Activated T-helper 9 cell treated with anti-CD3 and anti-CD28 coated beads, Interleukin-2, amount 50 U/mL, for 16 hours (primary cell): ENCODE measurements at regions not wholly inside any gene's neighbourhood (a gene's known extent, or its start where the extent isn't known, plus 50 kb on each side); places are given as distances from the start of the nearest gene placed in this dataset.
"Not testable (repeated sequence)": the region's sequence is repeated elsewhere in the genome, so short reads cannot be mapped to it uniquely, and the experiment has no call there.

Experiments
- DNase-seq: peaks from one replicate; pipeline ENCODE4 v3.0.0-alpha.2; 2020; ENCODE audit warnings: low read depth

GRCh38 chr6:104506429-104506828 is 353.3 kb downstream of the HACE1 start:
- DNase-seq, result no peak

DNA sequence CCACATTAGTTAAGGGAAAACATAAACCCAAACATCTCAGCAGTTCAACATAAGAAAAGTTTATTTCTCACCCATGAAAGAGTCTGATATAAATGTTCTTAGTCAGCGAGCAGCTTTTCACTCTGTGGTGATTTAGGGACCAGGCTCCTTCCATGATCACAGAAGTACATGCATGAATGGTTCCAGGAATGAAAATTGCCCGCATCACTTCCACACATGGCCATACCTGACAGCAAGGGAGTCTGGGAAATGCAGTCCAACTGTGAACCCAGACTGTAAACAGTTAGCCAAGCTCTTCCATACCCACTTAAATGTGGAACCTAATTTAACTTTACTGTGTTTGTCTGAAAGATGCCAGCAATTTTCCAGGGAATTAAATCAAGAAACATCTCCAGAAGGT is 353.9 kb downstream of the HACE1 start:
- DNase-seq, result no peak

GRCh38 chr6:104500265-104500664 is 359.5 kb downstream of the HACE1 start:
- no peak for DNase-seq

GRCh38 chr6:104486035-104486434 is 373.7 kb downstream of the HACE1 start:
- DNase-seq, result no peak

DNA sequence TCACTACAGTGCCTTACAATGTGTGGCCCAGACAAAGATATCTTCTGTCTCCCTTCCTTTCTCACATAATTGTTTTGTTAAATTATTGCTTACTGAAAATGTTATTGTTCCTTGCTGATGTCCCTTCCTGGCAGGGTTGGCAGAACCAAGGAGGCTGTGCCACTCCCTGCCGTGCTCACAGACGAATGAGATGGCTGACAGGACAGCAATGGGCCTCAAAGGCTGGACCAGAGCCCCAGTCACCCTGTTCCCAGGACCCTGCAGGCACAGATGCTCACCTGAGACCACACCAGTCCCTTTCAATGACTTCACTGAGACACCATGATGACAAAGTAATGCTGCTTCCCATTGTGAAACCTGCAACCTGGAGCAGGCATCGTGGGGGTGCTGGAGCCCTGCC is 375.1 kb downstream of the HACE1 start:
- no peak for DNase-seq

DNA sequence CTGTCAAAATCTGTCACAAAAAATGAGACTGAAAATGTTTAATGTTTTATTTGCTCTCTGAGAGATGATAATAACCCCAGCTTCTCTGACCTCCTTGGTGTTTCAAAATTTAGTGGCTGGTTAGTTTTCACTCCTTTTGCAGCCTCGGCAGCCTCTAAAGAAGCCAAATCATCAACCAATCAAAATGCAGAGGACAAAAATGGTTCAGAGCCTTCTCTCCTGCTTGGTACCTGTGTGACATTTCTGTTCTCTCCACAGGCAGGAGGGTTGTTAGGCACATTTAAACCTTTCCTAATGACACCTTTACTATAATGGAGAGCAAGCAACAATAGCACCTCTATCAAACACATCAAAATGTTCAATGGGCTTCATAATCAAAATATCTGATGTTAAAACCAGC is 375.5 kb downstream of the HACE1 start:
- DNase-seq, result no peak

GRCh38 chr6:104483225-104483834 is 376.4 kb downstream of the HACE1 start:
- DNase-seq, result no peak

GRCh38 chr6:104477569-104477968 is 382.1 kb downstream of the HACE1 start:
- DNase-seq, result no peak

DNA sequence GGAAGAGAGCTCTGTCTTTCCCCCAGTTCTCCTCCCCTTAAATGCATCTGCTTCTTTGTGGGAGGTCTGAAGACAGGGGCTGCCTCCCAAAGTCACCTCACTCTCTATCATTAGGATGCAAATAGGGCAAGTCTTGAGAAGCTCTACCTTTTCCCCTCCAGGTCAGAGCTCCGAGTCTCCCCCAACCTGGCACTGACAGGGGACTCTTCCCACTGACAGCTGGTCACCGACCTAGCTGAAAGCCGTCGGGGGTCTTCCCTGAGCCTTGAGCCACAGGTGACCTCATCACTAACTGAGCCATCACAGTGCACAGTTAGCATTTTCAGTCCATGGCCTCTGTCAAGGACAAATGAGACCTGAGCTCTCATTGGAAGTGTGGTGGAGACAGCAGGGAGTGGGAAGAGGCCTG is 386.7 kb downstream of the HACE1 start:
- no peak for DNase-seq

DNA sequence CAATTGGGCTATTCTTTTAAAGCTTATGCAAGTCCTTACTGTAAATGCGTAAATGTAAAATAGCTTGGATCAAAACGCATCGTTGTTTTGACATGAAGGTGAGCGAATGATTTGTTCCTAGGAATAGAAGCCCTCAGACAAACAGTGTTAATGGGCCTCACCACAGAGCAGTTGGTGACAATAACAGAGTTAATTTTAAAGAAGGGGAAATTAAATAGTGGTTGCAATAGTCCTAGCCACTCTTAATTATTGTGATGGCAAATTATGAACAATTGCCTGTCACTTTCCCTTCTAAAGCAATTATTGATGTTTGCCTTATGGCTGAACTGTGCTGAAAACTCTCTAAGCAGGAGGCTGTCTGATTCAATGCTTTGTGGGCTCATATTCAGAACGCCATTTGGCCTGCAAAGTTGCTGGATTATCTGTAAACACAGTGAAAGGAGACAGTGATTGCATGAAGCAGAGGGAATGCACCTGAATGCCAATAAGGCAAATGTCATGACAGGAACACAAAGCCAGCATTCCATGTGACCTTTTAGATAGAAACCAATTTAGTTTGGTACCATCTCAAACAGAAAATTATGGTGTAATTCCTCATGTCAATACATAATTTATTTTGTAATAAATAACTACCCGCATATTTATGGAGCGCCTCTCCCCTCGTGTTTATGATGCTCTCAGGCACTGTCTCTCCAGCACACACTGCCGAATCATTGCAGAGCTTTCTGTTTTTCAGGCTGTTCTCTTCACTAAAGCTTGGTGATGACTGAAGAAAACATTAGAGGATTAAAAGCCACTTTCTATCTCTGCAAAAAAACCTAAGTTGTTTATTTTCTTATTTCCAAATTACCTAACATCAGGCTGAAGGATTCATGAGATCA is 387.5 kb downstream of the HACE1 start:
- no peak for DNase-seq

- no peak for DNase-seq
Observed at GRCh38 chr6:104466306-104466705, 393.4 kb downstream of the HACE1 start.

GRCh38 chr6:104462811-104463599 is 396.7 kb downstream of the HACE1 start:
- DNase-seq, result no peak

DNA sequence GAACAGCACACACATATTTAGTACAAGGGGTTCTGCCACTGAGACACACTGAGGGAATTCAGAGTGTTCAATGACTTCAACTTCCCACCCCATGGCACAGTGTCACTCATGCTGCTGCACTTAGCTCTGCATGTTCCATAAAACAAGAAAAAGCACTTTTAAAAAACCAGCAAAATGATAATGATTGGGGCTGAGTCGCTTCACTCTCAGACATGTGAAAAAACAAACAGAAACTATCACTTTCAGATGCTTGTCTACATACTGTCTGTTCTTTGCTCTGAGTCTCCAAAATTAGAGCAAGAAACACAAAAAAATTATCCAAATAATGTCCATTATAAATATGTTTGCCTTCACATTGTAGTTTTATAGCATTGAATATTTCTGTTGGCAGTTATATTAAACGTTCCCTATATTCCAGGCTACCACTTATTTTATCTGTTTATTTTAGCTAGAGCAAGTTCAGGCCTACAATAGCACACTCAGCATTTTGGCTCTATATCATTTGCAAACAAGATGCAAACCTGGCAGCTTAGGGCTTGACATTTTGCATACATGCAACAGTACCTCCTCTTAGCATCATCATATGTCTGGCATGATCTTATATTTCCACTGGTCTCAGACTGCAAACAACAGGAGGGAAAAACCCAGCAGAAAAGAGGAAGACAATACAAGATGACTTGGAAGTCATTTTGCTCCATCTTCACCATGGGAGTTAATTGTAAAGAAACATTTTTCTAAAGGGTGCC is 398.8 kb downstream of the HACE1 start:
- no peak for DNase-seq

DNA sequence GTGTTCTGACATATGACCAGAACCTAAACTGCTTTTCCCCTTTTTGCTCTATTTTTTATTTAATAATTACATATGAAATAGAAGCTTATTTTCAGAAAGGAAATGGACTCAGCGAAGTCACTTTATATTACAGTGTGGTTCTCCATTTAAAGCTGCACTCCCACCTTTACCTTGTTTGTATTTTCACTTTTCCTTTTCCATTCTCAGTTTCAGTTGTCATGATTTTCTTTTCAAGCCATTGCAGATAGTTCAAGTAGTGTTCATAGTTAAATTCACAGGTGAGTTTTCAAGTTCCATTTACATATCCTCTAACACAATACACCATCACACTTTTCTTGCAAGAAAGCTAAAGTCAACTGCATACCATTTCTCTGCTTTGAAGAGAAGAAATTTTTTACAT is 400.2 kb downstream of the HACE1 start:
- no peak for DNase-seq

DNA sequence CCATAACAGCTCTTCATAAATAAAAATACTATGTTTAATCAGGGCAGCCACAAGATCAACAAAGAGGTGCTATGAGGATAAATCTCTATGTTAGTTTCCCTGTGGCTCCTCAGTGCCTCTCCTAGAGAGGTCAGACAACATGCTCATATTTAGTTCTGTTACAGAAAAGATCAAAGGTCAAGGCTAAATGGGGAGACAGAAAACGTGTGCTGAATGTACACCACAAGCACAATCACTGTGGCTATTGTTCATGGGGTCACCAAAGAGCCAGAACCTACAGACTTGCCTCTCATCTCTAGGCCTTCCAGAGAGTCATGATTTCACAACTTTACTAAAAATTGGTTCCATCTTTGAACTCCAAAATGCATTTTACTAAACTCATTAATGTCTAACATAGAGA is 409.8 kb downstream of the HACE1 start:
- no peak for DNase-seq

DNA sequence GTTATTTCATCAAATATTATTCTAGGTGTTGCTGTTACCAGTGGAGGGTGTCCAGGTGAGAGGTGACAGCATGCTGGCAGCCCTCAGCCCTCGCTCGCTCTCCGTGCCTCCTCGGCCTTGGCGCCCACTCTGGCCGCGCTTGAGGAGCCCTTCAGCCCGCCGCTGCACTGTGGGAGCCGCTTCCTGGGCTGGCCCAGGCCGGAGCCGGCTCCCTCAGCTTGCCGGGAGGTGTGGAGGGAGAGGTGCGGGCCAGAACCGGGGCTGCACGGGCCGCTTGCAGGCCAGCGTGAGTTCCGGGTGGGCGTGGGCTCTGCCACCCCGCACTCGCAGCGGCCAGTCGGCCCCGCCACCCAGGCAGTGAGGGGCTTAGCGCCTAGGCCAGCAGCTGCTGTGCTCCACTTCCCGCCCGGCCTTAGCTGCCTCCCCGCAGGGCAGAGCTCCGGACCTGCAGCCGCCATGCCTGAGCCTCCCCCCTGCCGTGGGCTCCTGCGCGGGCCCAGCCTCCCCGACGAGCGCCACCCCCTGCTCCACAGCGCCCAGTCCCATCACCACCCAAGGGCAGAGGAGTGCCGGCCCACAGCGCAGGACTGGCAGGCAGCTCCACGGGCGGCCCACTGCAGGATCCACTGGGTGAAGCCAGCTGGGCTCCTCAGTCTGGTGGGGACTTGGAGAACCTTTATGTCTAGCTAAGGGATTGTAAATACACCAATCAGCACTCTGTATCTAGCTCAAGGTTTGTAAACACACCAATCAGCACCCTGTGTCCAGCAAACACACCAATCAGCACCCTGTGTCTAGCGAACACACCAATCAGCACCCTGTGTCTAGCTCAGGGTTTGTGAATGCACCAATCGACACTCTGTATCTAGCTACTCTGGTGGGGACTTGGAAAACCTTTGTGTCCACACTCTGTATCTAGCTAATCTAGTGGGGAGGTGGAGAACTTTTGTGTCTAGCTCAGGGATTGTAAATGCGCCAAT is 413.3 kb downstream of the HACE1 start:
- DNase-seq, result not testable (repeated sequence)

DNA sequence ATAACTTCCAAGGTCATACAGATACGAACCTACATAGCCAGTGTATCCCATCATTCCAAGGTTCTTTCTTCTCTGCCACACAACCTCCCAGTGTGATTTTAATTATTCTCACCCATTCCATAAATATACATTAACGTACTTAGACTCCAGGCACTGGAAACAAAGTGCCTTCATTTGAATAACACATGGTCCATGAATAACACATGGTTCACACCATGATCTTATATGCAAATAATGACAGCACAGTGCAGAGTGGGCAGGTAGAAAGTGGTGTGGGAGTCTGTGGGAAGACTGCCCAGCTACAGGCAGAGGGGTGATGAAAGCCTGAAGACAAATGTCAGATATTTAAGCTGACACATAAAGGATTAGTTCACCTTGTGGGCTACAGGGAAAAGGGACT is 425.2 kb downstream of the HACE1 start:
- DNase-seq, result no peak

DNA sequence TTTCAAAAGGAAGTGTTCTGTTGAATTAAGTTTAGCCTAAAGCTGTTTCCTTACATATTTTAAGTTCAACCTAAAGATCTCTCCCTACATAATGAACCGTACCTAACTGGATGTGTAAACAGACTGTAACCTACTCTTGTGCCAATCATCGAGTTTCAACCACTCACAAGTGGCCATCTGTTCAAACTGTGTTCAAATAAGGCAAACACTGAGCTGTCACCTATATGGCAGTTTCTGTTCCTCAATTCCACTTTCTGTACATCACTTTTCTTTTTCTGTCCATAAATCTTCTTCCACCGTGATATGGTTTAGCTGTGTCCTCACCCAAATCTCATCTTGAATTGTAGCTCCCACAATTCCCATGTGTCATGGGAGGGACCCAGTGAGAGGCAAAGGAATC is 428.6 kb downstream of the HACE1 start:
- DNase-seq, result no peak

GRCh38 chr6:104428184-104428583 is 431.5 kb downstream of the HACE1 start:
- no peak for DNase-seq

- DNase-seq, result no peak
Observed at GRCh38 chr6:104423691-104424090, 436.0 kb downstream of the HACE1 start.

- no peak for DNase-seq
Observed at GRCh38 chr6:104421650-104422049, 438.1 kb downstream of the HACE1 start.
